SK-N-SH treated with all-trans-retinoic acid at 6 μM for 48 hours (cell line): ENCODE measurements at regions not wholly inside any gene's neighbourhood (a gene's known extent, or its start where the extent isn't known, plus 50 kb on each side); places are given as distances from the start of the nearest gene placed in this dataset.

Experiments
- ARNTL ChIP-seq: fragments of 450-650 bp; formaldehyde crosslinking; IDR thresholded peaks from 2 replicates; pipeline ENCODE4 v1.5.0; 2020; ENCODE audit warnings: low read depth, mild to moderate bottlenecking, moderate library complexity, borderline replicate concordance
- BACH2 ChIP-seq: fragments of 250-450 bp; sonication (Bioruptor Pico); IDR thresholded peaks from 2 replicates; pipeline ENCODE4 v1.9.0; 2021; ENCODE audit warnings: mild to moderate bottlenecking, borderline replicate concordance
- CSDC2 ChIP-seq: fragments of 250-450 bp; sonication (Bioruptor Pico); IDR thresholded peaks from 2 replicates; pipeline ENCODE4 v1.5.0; 2020; ENCODE audit warnings: mild to moderate bottlenecking, moderate library complexity
- GLIS3 ChIP-seq: fragments of 250-450 bp; sonication (Bioruptor Pico); IDR thresholded peaks from 2 replicates; pipeline ENCODE4 v1.5.0; 2020; ENCODE audit warnings: mild to moderate bottlenecking, moderate library complexity
- ISL1 ChIP-seq: fragments of 250-450 bp; sonication (Bioruptor Pico); IDR thresholded peaks from 2 replicates; pipeline ENCODE4 v2.1.2; 2022; ENCODE audit warnings: mild to moderate bottlenecking, moderate library complexity
- OSR1 ChIP-seq: fragments of 250-450 bp; sonication (Bioruptor Pico); IDR thresholded peaks from 2 replicates; pipeline ENCODE4 v1.8.0; 2022; ENCODE audit warnings: moderate library complexity, mild to moderate bottlenecking, inconsistent platforms
- RARB ChIP-seq: fragments of 250-450 bp; sonication (Bioruptor Pico); IDR thresholded peaks from 2 replicates; pipeline ENCODE4 v1.8.0; 2021; ENCODE audit warnings: mild to moderate bottlenecking, moderate library complexity
- TOX ChIP-seq: fragments of 250-450 bp; sonication (Bioruptor Pico); IDR thresholded peaks from 2 replicates; pipeline ENCODE4 v1.8.0; 2021; ENCODE audit warnings: mild to moderate bottlenecking, moderate library complexity, borderline replicate concordance
- ZFP3 ChIP-seq: fragments of 250-450 bp; sonication (Bioruptor Pico); IDR thresholded peaks from 2 replicates; pipeline ENCODE4 v1.5.0; 2020; ENCODE audit warnings: mild to moderate bottlenecking, moderate library complexity
- ZNF565 ChIP-seq: fragments of 450-650 bp; formaldehyde crosslinking; conservative IDR thresholded peaks from 2 replicates; pipeline ENCODE4 v1.5.0; 2020; ENCODE audit warnings: low read depth, mild to moderate bottlenecking, moderate library complexity
- TF ChIP-seq, protein P1 (sequence below): fragments of 250-450 bp; sonication (Bioruptor Pico); IDR thresholded peaks from 2 replicates; pipeline ENCODE4 v1.5.0; 2020; ENCODE audit warnings: mild to moderate bottlenecking, moderate library complexity
- TF ChIP-seq, protein P2 (sequence below): fragments of 250-450 bp; sonication (Bioruptor Pico); IDR thresholded peaks from 2 replicates; pipeline ENCODE4 v1.8.0; 2020; ENCODE audit warnings: mild to moderate bottlenecking, moderate library complexity, borderline replicate concordance
- TF ChIP-seq, protein P3 (sequence below): fragments of 250-450 bp; sonication (Bioruptor Pico); IDR thresholded peaks from 2 replicates; pipeline ENCODE4 v1.5.1; 2021; ENCODE audit warnings: mild to moderate bottlenecking, moderate library complexity
- TF ChIP-seq, protein P4 (sequence below): fragments of 250-450 bp; sonication (Bioruptor Pico); IDR thresholded peaks from 2 replicates; pipeline ENCODE4 v1.5.1; 2020; ENCODE audit warnings: low read depth, mild to moderate bottlenecking, moderate library complexity

DNA sequence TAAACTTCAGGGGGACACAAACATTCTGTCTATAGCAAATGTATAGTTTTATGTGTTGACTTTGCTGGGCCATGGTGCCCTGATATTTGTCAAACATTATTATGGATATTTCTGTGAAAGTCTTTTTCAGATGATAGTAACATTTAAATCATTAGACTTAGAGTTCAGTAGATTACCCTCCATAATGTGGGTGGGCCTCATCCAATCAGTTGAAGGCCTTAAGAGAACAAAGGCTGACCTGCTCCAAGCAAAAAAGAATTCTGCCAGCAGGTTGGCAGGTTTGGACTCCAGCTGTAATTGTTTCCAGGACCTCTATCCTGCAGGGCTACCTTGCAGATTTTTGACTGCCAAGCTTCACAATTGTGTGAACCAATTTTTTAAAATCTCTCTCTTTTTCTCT is 1250.9 kb downstream of the ROBO1 start:
- TF ChIP-seq GLIS3 (CRISPR knock-in tag) = no peak
- TF ChIP-seq, protein P1, sequence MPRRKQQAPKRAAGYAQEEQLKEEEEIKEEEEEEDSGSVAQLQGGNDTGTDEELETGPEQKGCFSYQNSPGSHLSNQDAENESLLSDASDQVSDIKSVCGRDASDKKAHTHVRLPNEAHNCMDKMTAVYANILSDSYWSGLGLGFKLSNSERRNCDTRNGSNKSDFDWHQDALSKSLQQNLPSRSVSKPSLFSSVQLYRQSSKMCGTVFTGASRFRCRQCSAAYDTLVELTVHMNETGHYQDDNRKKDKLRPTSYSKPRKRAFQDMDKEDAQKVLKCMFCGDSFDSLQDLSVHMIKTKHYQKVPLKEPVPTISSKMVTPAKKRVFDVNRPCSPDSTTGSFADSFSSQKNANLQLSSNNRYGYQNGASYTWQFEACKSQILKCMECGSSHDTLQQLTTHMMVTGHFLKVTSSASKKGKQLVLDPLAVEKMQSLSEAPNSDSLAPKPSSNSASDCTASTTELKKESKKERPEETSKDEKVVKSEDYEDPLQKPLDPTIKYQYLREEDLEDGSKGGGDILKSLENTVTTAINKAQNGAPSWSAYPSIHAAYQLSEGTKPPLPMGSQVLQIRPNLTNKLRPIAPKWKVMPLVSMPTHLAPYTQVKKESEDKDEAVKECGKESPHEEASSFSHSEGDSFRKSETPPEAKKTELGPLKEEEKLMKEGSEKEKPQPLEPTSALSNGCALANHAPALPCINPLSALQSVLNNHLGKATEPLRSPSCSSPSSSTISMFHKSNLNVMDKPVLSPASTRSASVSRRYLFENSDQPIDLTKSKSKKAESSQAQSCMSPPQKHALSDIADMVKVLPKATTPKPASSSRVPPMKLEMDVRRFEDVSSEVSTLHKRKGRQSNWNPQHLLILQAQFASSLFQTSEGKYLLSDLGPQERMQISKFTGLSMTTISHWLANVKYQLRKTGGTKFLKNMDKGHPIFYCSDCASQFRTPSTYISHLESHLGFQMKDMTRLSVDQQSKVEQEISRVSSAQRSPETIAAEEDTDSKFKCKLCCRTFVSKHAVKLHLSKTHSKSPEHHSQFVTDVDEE (CRISPR knock-in tag) = no peak
- TF ChIP-seq BACH2 (CRISPR knock-in tag) = no peak
- no peak for TF ChIP-seq ARNTL (CRISPR knock-in tag)
- no peak for TF ChIP-seq ZFP3 (CRISPR knock-in tag)
- TF ChIP-seq, protein P2, sequence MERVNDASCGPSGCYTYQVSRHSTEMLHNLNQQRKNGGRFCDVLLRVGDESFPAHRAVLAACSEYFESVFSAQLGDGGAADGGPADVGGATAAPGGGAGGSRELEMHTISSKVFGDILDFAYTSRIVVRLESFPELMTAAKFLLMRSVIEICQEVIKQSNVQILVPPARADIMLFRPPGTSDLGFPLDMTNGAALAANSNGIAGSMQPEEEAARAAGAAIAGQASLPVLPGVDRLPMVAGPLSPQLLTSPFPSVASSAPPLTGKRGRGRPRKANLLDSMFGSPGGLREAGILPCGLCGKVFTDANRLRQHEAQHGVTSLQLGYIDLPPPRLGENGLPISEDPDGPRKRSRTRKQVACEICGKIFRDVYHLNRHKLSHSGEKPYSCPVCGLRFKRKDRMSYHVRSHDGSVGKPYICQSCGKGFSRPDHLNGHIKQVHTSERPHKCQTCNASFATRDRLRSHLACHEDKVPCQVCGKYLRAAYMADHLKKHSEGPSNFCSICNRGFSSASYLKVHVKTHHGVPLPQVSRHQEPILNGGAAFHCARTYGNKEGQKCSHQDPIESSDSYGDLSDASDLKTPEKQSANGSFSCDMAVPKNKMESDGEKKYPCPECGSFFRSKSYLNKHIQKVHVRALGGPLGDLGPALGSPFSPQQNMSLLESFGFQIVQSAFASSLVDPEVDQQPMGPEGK (CRISPR knock-in tag) = no peak
- no peak for TF ChIP-seq ISL1 (CRISPR knock-in tag)
- no peak for TF ChIP-seq ZNF565 (CRISPR knock-in tag)
- TF ChIP-seq OSR1 (CRISPR knock-in tag) = no peak
- TF ChIP-seq, protein P3, sequence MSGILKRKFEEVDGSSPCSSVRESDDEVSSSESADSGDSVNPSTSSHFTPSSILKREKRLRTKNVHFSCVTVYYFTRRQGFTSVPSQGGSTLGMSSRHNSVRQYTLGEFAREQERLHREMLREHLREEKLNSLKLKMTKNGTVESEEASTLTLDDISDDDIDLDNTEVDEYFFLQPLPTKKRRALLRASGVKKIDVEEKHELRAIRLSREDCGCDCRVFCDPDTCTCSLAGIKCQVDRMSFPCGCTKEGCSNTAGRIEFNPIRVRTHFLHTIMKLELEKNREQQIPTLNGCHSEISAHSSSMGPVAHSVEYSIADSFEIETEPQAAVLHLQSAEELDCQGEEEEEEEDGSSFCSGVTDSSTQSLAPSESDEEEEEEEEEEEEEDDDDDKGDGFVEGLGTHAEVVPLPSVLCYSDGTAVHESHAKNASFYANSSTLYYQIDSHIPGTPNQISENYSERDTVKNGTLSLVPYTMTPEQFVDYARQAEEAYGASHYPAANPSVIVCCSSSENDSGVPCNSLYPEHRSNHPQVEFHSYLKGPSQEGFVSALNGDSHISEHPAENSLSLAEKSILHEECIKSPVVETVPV (CRISPR knock-in tag) = no peak
- TF ChIP-seq TOX (CRISPR knock-in tag) = no peak
- TF ChIP-seq, protein P4, sequence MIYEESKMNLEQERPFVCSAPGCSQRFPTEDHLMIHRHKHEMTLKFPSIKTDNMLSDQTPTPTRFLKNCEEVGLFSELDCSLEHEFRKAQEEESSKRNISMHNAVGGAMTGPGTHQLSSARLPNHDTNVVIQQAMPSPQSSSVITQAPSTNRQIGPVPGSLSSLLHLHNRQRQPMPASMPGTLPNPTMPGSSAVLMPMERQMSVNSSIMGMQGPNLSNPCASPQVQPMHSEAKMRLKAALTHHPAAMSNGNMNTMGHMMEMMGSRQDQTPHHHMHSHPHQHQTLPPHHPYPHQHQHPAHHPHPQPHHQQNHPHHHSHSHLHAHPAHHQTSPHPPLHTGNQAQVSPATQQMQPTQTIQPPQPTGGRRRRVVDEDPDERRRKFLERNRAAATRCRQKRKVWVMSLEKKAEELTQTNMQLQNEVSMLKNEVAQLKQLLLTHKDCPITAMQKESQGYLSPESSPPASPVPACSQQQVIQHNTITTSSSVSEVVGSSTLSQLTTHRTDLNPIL = no peak
- TF ChIP-seq CSDC2 (CRISPR knock-in tag) = no peak
- no peak for TF ChIP-seq RARB (CRISPR knock-in tag)
